LoVo (cell line): ENCODE measurements at regions not wholly inside any gene's neighbourhood (a gene's known extent, or its start where the extent isn't known, plus 50 kb on each side); places are given as distances from the start of the nearest gene placed in this dataset.

Source experiments
- DNase-seq: peaks from one replicate; pipeline ENCODE4 v3.0.0-alpha.2; 2016; ENCODE audit warnings: low spot score

GRCh38 chr21:24369278-24369677 lies 1238.0 kb downstream of the MRPL39 start:
- DNase-seq, result no peak

GRCh38 chr21:24367936-24368335 lies 1239.3 kb downstream of the MRPL39 start:
- DNase-seq, result peak; percentile 5

- no peak for DNase-seq
Observed at GRCh38 chr21:24353492-24353891, 1253.8 kb downstream of the MRPL39 start.

GRCh38 chr21:24339406-24339805 lies 1267.9 kb downstream of the MRPL39 start:
- no peak for DNase-seq

- DNase-seq, result no peak
Observed at GRCh38 chr21:24336491-24336890, 1270.8 kb downstream of the MRPL39 start.

- DNase-seq, result no peak
Observed at GRCh38 chr21:24323536-24323935, 1283.7 kb downstream of the MRPL39 start.

- no peak for DNase-seq
Observed at GRCh38 chr21:24316277-24316922, 1290.9 kb downstream of the MRPL39 start.

DNA sequence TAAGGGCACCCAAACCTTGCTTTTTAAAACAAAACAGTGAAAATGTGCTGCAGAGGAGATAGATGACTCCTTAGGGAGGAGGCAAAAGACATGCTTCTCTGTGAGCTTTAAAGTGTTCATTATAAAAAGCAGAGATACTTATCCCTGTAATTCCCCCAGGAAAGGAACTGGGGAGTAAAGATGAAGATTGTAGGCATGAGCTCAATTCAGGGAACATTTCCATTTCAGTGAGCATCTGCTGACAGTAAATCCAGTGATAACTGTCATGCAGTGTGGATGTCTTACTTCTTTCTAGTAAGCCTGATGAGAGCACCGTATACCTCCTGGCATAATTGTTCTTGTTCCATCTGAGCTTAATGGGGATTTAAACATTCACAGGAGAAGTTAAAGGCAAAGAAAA lies 1296.5 kb downstream of the MRPL39 start:
- DNase-seq, result no peak

DNA sequence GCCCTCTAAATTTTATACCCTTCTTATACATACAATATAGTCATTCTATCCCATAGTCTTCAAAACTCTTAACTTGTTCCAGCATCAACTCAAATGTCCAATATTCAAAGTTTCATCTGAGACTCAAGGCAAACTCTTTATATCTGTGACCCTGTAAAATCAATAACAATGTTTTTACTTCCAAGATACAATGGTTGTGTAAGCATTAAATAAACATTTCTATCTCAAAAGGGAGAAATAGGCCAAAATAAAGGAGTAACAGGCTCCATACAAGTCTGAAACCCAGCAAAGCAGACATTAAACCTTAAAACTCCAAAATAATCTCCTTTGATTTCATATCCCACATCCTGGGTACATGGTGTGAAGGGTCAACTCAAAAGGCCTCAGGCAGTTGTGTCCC lies 1299.1 kb downstream of the MRPL39 start:
- no peak for DNase-seq

DNA sequence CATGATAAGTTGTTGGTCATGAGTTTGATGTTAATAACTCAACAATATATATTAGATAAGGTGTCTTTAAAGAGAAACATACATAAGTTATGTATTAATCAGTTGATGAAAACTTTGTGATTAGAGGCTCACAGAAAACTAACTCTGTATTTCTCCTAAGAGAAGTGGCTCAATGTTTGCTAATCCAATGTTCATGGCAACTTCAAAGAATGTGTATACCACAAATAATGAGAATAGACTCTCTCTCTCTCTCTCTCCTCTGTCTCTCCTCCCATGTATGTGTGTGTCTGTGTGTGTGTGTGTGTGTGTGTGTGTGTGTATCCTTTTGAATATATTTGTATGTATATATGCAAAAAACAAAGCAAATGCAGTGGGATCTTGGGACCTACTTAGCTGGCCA lies 1304.9 kb downstream of the MRPL39 start:
- no peak for DNase-seq

- DNase-seq, result no peak
Observed at GRCh38 chr21:24298040-24298439, 1309.2 kb downstream of the MRPL39 start.

DNA sequence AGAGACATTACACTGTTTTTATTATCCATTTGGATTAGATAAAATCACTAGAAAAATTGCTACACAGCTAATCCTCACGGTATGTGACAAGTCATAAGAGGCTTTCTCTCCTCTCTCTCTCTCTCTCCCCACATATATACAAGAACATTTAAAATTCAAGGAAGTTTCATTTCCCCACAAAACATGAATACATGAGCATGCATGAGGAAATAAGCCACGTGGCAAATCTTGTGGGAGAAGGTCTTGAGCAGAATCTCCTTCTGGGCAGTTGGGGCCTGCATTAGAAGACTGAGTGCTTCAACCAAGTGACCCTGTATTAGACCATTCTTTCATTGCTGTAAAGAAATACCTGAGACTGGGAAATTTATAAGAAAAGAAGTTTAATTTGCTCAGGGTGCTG lies 1313.1 kb downstream of the MRPL39 start:
- no peak for DNase-seq

DNA sequence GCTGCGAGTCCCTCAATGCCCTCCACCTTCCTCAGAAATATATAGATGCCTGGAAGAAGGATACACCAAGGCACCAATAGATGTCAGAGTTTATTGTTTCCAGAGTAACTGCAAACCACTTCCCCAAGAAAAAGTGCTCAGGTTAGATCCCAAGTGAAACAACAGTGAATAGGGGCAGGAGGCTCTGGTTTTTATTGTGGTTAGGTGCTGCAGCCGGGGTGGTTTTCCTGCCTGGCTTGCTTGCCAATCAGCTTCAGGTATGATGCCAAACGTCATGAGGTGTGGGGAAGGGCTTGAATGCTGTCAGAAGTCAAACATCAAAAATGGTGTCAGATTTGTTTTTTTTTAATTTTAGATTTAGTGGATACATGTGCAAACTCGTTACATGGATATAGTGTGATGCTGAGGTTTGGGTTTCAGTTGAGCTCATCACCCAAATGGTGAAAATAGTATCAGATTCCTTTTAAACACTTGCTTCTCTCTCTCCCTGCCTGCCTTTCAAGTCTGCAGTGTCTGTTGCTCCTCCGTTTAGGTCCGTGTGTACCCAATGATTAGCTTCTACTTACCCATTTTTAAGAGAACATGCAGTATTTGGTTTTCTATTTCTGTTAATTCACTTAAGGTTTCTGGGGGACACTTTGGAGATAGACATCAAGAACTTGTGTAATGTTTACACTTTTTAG lies 1317.0 kb downstream of the MRPL39 start:
- DNase-seq, result no peak

DNA sequence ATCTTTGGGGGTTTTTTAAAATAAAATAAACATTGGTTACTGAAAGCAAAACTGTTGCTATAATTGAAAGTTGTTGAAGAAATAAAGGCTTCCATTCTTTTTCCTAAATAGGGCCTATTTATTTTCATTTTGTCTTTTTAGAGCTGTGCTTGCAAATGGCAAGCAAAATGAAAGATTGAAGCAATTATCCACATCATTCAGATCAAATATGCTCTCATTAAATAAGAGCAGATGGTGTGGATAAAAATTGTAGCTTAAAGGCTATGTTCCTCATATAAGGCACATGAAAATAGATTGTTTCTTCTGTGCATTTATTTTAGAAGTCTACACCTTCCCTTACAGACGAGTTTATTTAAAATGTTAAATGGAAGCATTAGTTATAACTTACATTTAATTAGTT lies 1317.7 kb downstream of the MRPL39 start:
- no peak for DNase-seq

GRCh38 chr21:24280596-24280995 lies 1326.7 kb downstream of the MRPL39 start:
- DNase-seq, result no peak

DNA sequence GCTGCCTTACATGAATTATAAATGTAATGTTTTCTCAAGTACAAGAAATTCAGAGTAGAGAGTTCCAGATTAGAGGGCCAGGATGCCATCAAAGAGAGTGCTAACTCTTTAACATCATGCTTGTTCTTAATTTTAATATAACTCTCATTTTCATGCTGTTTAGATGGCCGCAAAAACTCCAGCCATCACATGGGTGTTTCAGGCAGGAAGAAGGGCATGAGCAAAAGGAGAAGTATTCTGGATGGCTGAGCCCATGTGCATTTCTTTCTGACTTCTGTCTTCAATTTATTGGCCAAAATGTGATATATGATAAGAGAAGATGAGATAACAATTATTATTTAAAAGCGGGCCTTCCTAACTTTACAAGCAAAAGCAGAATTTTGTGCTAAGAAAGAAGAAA lies 1328.6 kb downstream of the MRPL39 start:
- no peak for DNase-seq

- DNase-seq, result no peak
Observed at GRCh38 chr21:24276204-24276603, 1331.1 kb downstream of the MRPL39 start.

DNA sequence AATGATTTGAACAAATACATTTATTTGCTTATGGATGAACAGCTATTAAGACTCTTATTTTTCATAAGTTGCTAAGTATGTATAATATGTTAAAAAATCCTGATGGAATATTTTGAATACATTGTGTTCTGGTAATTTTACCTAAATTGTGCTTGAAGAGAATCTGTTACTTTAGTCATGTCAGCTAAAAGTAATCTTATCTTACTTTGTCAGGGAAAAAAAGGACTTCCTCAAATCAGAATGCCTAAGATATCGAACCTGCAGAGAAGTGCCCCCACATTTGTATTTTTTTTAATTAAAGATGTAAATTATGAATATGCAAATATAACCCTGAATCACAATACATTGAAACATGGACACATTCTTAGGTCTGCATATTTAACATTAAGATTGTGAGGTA lies 1331.7 kb downstream of the MRPL39 start:
- DNase-seq, result no peak

DNA sequence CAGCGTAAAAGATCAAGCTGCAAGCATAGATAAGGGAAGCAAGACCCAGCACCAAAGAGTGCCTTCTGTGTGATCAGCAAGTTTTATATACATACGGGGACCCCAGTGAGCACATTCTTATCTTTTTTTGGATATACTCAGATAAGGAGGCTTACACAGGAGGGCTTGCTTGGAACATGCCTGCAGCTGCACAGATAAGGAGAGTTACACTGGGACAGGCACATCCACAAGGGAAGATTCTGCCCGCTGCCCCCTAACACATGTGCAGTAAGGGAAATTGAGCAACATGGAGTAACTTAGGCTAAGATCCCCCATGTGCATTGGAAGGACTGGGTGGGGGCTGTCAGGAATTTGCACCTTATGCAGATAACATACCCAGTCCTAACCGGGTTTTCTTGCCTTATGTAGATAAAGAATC lies 1334.8 kb downstream of the MRPL39 start:
- no peak for DNase-seq

DNA sequence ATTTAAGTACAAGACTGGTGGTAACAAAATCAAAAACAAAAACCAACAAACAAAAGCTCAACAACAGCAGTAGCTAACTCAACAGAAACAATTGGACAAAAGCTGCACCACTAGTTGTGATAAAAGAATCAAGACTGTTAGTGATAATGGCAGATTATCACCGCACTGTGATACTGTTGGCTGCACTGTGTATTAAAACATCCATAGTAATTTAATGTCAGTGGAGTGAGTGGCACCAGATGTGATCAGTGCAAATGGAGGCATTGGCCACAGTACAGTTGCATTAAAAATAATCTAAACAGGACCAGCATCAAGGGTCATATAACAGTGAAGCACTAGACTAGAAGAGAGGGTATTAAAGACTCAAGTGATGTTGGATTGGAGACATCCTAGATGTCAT lies 1341.3 kb downstream of the MRPL39 start:
- no peak for DNase-seq

DNA sequence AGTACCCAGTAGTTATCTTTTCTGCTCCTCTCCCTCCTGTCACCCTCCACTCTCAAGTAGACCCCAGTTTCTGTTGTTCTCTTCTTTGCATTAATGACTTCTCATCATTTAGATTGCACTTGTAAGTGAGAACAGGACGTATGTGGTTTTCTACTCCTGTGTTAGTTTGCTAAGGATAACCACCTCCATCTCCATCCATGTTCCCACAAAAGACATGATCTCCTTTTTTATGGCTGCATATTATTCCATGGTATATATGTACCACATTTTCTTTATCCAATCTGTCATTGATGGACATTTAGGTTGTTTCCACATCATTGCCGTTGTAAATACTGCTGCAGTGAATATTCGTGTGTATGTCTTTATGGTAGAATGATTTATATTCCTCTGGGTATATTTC lies 1346.5 kb downstream of the MRPL39 start:
- no peak for DNase-seq

DNA sequence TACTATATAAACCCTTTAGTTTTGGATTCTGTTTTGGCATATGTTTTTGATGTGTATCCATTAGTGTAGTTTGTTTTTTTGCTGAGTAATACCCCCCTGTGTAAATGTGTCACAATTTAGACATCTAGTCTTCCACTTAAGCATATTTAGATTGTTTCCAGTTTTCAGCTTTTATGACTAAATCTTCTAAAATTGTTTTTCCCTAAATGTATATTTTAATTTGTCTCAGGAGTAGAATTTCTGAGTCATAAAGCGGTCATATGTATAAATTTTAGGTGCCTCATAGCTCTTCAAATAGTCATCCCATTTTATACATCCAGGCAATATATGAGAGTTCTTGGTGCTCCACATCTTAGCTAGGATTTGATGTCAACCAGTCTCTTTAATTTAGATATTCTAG lies 1348.0 kb downstream of the MRPL39 start:
- DNase-seq, result no peak

- no peak for DNase-seq
Observed at GRCh38 chr21:24255591-24255990, 1351.7 kb downstream of the MRPL39 start.

GRCh38 chr21:24225431-24225830 lies 1381.8 kb downstream of the MRPL39 start:
- no peak for DNase-seq
